ENCODE measurements at regions not wholly inside any gene's neighbourhood (a gene's known extent, or its start where the extent isn't known, plus 50 kb on each side); places are given as distances from the start of the nearest gene placed in this dataset.

DNA sequence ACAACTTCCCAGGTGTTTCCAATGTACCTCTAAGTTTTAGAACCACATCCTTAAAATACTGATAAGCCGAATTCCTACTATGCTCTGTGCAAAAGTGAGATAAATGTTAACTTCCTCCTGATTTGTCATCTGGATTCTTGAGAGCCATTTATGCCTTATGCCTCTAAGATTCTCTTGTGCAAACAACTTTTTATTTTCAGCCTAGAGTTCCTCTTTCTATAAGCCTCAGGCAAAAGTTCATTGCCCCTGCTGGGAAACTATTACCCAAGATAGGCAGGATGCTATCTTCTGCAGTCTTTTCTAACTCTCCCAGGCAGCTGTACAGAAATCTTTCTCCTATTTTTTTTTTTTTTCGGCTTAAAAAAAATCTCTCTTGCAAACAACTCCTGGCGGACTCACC, 216.1 kb downstream of the KCNJ3 start:
- DNase-seq (ENCODE audit: low read depth in 2 of 2) = no peak

DNA sequence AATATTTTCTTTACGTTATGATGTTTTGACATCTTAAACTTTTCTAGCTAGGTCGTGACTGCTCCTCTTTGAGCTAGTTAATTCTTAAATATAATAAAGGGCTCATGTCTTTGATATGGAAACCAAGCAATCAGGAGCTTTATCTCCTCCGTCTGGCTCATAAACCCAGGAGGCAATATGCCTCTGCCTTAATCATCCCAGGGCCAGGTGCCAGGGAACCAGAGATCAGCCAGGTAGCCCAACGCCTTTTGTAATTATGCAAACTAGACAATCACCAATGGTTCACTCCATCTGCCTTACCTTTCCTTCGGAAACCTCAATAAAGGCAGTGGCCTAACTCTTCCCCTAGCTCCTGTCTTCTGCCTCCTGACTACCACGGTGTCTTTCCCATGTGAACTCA, 213.7 kb downstream of the KCNJ3 start:
- Histone ChIP-seq H3K36me3 (ENCODE audit: control insufficient read depth, insufficient read depth, low read length) (no peaks in the 10 kb centered on the region), H3K27me3 (ENCODE audit: control insufficient read depth, insufficient read depth, low read length) (no peaks in the 10 kb centered on the region), H4K20me1 (ENCODE audit: control insufficient read depth, extremely low read depth, insufficient read depth, low read length) (no peaks in the 10 kb centered on the region), H3K4me1 (ENCODE audit: control insufficient read depth, extremely low read depth, insufficient read depth, low read length) (no peaks in the 10 kb centered on the region), H3K4me2 (ENCODE audit: extremely low read depth, insufficient read depth, low read length) (no peak overlapping the region), H3K9ac (ENCODE audit: insufficient read depth, low read length) (no peak overlapping the region), H3K79me2 (ENCODE audit: control insufficient read depth, insufficient read depth, low read length) (no peaks in the 10 kb centered on the region), H3K27ac (ENCODE audit: insufficient read depth, low read length) (no peak overlapping the region), H2AFZ (ENCODE audit: low read length) (no peak overlapping the region), H3K9me3 (ENCODE audit: control insufficient read depth, insufficient read depth, low read depth, low read length) (no peaks in the 10 kb centered on the region), H3K4me3 (replicated peaks in 1 of 4; ENCODE audit: control extremely low read depth in 1 of 4, insufficient read depth in 1 of 4, low read depth in 3 of 4, low read length in 4 of 4) (no peak overlapping the region)
- no peak for TF ChIP-seq EZH2 (IDR thresholded peaks at IDR 0.05; ENCODE audit: low read length, missing control alignments)
- TF ChIP-seq, protein P1, sequence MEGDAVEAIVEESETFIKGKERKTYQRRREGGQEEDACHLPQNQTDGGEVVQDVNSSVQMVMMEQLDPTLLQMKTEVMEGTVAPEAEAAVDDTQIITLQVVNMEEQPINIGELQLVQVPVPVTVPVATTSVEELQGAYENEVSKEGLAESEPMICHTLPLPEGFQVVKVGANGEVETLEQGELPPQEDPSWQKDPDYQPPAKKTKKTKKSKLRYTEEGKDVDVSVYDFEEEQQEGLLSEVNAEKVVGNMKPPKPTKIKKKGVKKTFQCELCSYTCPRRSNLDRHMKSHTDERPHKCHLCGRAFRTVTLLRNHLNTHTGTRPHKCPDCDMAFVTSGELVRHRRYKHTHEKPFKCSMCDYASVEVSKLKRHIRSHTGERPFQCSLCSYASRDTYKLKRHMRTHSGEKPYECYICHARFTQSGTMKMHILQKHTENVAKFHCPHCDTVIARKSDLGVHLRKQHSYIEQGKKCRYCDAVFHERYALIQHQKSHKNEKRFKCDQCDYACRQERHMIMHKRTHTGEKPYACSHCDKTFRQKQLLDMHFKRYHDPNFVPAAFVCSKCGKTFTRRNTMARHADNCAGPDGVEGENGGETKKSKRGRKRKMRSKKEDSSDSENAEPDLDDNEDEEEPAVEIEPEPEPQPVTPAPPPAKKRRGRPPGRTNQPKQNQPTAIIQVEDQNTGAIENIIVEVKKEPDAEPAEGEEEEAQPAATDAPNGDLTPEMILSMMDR (conservative IDR thresholded peaks at IDR 0.05 in 1 of 2, IDR thresholded peaks at IDR 0.05 in 1 of 2; ENCODE audit: low read depth in 1 of 2, low read length in 2 of 2) = no peak
- no peak for DNase-seq (ENCODE audit: low read depth in 2 of 2)

More for the DNA sequence above, 216.1 kb downstream of the KCNJ3 start:
- H3K27ac ChIP-seq (ENCODE audit: insufficient read depth, low read length) = no peak overlapping the region
- H3K4me2 ChIP-seq (ENCODE audit: extremely low read depth, insufficient read depth, low read length) = no peak overlapping the region
- H3K27me3 ChIP-seq (ENCODE audit: control insufficient read depth, insufficient read depth, low read length) = no peaks in the 10 kb centered on the region
- no peaks in the 10 kb centered on the region for H3K79me2 ChIP-seq (ENCODE audit: control insufficient read depth, insufficient read depth, low read length)
- H3K4me3 ChIP-seq (replicated peaks in 1 of 4; ENCODE audit: control extremely low read depth in 1 of 4, insufficient read depth in 1 of 4, low read depth in 3 of 4, low read length in 4 of 4) = no peak overlapping the region
- no peaks in the 10 kb centered on the region for H3K4me1 ChIP-seq (ENCODE audit: control insufficient read depth, extremely low read depth, insufficient read depth, low read length)
- H3K36me3 ChIP-seq (ENCODE audit: control insufficient read depth, insufficient read depth, low read length) = no peaks in the 10 kb centered on the region
- no peak overlapping the region for H3K9ac ChIP-seq (ENCODE audit: insufficient read depth, low read length)
- no peaks in the 10 kb centered on the region for H4K20me1 ChIP-seq (ENCODE audit: control insufficient read depth, extremely low read depth, insufficient read depth, low read length)
- TF ChIP-seq, protein P1 (conservative IDR thresholded peaks at IDR 0.05 in 1 of 2, IDR thresholded peaks at IDR 0.05 in 1 of 2; ENCODE audit: low read depth in 1 of 2, low read length in 2 of 2) = no peak
- TF ChIP-seq EZH2 (IDR thresholded peaks at IDR 0.05; ENCODE audit: low read length, missing control alignments) = no peak
- no peak overlapping the region for H2AFZ ChIP-seq (ENCODE audit: low read length)
- H3K9me3 ChIP-seq (ENCODE audit: control insufficient read depth, insufficient read depth, low read depth, low read length) = no peaks in the 10 kb centered on the region

DNA sequence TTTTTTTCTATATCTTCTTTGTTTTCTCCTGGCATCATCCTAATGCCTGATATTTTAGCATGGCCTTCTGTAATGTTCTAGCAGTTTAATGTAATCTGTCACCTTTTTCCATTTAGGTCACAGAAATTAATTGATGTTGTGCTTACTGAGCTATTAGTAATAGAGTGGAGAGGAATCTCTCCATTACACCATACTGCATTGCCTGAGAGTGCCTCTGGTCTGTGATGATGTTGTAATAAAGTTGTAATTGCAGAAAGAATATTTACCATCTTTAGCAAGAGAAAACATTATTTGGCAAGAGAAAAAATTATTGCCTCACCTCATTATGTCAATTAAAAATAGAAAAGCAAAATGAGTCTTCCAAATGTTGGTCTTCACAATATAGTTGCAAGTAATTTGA, 213.2 kb downstream of the KCNJ3 start:
- no peak overlapping the region for H2AFZ ChIP-seq (ENCODE audit: low read length)
- no peaks in the 10 kb centered on the region for H4K20me1 ChIP-seq (ENCODE audit: control insufficient read depth, extremely low read depth, insufficient read depth, low read length)
- H3K9ac ChIP-seq (ENCODE audit: insufficient read depth, low read length) = no peak overlapping the region
- no peak overlapping the region for H3K4me2 ChIP-seq (ENCODE audit: extremely low read depth, insufficient read depth, low read length)
- no peaks in the 10 kb centered on the region for H3K4me1 ChIP-seq (ENCODE audit: control insufficient read depth, extremely low read depth, insufficient read depth, low read length)
- no peaks in the 10 kb centered on the region for H3K9me3 ChIP-seq (ENCODE audit: control insufficient read depth, insufficient read depth, low read depth, low read length)
- H3K36me3 ChIP-seq (ENCODE audit: control insufficient read depth, insufficient read depth, low read length) = no peaks in the 10 kb centered on the region
- no peak for TF ChIP-seq EZH2 (IDR thresholded peaks at IDR 0.05; ENCODE audit: low read length, missing control alignments)
- TF ChIP-seq, protein P1 (conservative IDR thresholded peaks at IDR 0.05 in 1 of 2, IDR thresholded peaks at IDR 0.05 in 1 of 2; ENCODE audit: low read depth in 1 of 2, low read length in 2 of 2) = no peak
- H3K27me3 ChIP-seq (ENCODE audit: control insufficient read depth, insufficient read depth, low read length) = no peaks in the 10 kb centered on the region
- no peak for DNase-seq (ENCODE audit: low read depth in 2 of 2)
- H3K4me3 ChIP-seq (replicated peaks in 1 of 4; ENCODE audit: control extremely low read depth in 1 of 4, insufficient read depth in 1 of 4, low read depth in 3 of 4, low read length in 4 of 4) = no peak overlapping the region
- no peaks in the 10 kb centered on the region for H3K79me2 ChIP-seq (ENCODE audit: control insufficient read depth, insufficient read depth, low read length)
- H3K27ac ChIP-seq (ENCODE audit: insufficient read depth, low read length) = no peak overlapping the region

All from fibroblast of lung (primary cell).